ENCODE measurements at regions not wholly inside any gene's neighbourhood (a gene's known extent, or its start where the extent isn't known, plus 50 kb on each side); places are given as distances from the start of the nearest gene placed in this dataset.

DNA sequence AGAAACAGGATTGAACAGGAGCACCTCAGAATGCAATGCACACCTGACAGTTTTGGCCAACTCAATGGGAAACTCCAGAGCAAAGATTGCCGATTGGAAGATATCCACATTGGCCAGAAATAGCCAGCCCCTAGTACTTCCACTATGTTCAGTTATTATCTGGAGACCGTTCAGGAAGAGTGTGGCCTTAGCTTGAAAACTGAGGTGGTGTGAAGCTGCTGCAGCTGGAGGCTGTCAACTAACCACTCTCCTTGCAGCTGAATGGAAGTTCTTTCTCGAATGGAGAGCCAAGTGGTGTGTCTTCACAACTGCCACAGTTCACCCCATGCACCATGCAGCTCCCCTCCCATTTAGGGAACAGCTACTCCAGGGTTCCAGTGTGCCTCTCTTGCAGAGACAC is 61.9 kb upstream of the DHX40 start:
- Histone ChIP-seq H3F3A (replicated peaks; ENCODE audit: low read depth) (no peaks in the 10 kb centered on the region), H3K27me3 (ENCODE audit: insufficient read depth) (no peaks in the 10 kb centered on the region), H2AFZ (no peak overlapping the region), H3K27ac (ENCODE audit: low read depth) (no peak overlapping the region), H3K9me2 (ENCODE audit: insufficient read depth) (peaks cover 3% of the 10 kb centered on the region), H3K4me3 (no peak overlapping the region), H3K79me2 (replicated peaks; ENCODE audit: insufficient read depth) (no peaks in the 10 kb centered on the region), H3K4me2 (no peak overlapping the region), H3K4me1 (ENCODE audit: insufficient read depth) (no peaks in the 10 kb centered on the region), H3K36me3 (ENCODE audit: insufficient read depth) (no peaks in the 10 kb centered on the region), H4K20me1 (replicated peaks; ENCODE audit: insufficient read depth) (no peaks in the 10 kb centered on the region)
- H3K4me3 Mint-ChIP-seq: no peak overlapping the region
- ATAC-seq (no peak), DNase-seq (ENCODE audit: low spot score) (no peak)
- TF ChIP-seq JUNB (IDR thresholded peaks at IDR 0.05; ENCODE audit: unreplicated experiment) (no peak), POLR2AphosphoS5 (IDR thresholded peaks at IDR 0.05; ENCODE audit: low read depth) (no peak), EZH2phosphoT487 (IDR thresholded peaks at IDR 0.05; ENCODE audit: unreplicated experiment) (no peak), NANOG (IDR thresholded peaks at IDR 0.05; ENCODE audit: borderline replicate concordance) (no peak), EZH2 (IDR thresholded peaks at IDR 0.05; ENCODE audit: low read depth, unreplicated experiment) (no peak), ZNF114 (CRISPR knock-in tag; IDR thresholded peaks at IDR 0.05) (no peak), ZNF331 (CRISPR knock-in tag; IDR thresholded peaks at IDR 0.05; ENCODE audit: low read depth) (no peak), STAT1 (IDR thresholded peaks at IDR 0.05; ENCODE audit: unreplicated experiment) (no peak), CREB1 (CRISPR knock-in tag; IDR thresholded peaks at IDR 0.05; ENCODE audit: low read depth) (no peak)
- TF ChIP-seq, protein P1, sequence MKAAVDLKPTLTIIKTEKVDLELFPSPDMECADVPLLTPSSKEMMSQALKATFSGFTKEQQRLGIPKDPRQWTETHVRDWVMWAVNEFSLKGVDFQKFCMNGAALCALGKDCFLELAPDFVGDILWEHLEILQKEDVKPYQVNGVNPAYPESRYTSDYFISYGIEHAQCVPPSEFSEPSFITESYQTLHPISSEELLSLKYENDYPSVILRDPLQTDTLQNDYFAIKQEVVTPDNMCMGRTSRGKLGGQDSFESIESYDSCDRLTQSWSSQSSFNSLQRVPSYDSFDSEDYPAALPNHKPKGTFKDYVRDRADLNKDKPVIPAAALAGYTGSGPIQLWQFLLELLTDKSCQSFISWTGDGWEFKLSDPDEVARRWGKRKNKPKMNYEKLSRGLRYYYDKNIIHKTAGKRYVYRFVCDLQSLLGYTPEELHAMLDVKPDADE (IDR thresholded peaks at IDR 0.05): no peak
- TF ChIP-seq, protein P2, sequence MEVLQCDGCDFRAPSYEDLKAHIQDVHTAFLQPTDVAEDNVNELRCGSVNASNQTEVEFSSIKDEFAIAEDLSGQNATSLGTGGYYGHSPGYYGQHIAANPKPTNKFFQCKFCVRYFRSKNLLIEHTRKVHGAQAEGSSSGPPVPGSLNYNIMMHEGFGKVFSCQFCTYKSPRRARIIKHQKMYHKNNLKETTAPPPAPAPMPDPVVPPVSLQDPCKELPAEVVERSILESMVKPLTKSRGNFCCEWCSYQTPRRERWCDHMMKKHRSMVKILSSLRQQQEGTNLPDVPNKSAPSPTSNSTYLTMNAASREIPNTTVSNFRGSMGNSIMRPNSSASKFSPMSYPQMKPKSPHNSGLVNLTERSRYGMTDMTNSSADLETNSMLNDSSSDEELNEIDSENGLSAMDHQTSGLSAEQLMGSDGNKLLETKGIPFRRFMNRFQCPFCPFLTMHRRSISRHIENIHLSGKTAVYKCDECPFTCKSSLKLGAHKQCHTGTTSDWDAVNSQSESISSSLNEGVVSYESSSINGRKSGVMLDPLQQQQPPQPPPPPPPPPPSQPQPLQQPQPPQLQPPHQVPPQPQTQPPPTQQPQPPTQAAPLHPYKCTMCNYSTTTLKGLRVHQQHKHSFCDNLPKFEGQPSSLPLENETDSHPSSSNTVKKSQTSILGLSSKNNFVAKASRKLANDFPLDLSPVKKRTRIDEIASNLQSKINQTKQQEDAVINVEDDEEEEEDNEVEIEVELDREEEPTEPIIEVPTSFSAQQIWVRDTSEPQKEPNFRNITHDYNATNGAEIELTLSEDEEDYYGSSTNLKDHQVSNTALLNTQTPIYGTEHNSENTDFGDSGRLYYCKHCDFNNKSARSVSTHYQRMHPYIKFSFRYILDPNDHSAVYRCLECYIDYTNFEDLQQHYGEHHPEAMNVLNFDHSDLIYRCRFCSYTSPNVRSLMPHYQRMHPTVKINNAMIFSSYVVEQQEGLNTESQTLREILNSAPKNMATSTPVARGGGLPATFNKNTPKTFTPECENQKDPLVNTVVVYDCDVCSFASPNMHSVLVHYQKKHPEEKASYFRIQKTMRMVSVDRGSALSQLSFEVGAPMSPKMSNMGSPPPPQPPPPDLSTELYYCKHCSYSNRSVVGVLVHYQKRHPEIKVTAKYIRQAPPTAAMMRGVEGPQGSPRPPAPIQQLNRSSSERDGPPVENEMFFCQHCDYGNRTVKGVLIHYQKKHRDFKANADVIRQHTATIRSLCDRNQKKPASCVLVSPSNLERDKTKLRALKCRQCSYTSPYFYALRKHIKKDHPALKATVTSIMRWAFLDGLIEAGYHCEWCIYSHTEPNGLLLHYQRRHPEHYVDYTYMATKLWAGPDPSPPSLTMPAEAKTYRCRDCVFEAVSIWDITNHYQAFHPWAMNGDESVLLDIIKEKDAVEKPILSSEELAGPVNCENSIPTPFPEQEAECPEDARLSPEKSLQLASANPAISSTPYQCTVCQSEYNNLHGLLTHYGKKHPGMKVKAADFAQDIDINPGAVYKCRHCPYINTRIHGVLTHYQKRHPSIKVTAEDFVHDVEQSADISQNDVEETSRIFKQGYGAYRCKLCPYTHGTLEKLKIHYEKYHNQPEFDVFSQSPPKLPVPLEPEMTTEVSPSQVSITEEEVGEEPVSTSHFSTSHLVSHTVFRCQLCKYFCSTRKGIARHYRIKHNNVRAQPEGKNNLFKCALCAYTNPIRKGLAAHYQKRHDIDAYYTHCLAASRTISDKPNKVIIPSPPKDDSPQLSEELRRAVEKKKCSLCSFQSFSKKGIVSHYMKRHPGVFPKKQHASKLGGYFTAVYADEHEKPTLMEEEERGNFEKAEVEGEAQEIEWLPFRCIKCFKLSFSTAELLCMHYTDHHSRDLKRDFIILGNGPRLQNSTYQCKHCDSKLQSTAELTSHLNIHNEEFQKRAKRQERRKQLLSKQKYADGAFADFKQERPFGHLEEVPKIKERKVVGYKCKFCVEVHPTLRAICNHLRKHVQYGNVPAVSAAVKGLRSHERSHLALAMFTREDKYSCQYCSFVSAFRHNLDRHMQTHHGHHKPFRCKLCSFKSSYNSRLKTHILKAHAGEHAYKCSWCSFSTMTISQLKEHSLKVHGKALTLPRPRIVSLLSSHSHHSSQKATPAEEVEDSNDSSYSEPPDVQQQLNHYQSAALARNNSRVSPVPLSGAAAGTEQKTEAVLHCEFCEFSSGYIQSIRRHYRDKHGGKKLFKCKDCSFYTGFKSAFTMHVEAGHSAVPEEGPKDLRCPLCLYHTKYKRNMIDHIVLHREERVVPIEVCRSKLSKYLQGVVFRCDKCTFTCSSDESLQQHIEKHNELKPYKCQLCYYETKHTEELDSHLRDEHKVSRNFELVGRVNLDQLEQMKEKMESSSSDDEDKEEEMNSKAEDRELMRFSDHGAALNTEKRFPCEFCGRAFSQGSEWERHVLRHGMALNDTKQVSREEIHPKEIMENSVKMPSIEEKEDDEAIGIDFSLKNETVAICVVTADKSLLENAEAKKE (CRISPR knock-in tag; IDR thresholded peaks at IDR 0.05): no peak
- TF ChIP-seq, protein P3, sequence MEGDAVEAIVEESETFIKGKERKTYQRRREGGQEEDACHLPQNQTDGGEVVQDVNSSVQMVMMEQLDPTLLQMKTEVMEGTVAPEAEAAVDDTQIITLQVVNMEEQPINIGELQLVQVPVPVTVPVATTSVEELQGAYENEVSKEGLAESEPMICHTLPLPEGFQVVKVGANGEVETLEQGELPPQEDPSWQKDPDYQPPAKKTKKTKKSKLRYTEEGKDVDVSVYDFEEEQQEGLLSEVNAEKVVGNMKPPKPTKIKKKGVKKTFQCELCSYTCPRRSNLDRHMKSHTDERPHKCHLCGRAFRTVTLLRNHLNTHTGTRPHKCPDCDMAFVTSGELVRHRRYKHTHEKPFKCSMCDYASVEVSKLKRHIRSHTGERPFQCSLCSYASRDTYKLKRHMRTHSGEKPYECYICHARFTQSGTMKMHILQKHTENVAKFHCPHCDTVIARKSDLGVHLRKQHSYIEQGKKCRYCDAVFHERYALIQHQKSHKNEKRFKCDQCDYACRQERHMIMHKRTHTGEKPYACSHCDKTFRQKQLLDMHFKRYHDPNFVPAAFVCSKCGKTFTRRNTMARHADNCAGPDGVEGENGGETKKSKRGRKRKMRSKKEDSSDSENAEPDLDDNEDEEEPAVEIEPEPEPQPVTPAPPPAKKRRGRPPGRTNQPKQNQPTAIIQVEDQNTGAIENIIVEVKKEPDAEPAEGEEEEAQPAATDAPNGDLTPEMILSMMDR (conservative IDR thresholded peaks at IDR 0.05; ENCODE audit: low read depth in 2 of 2): no peak
- TF ChIP-seq, protein P4, sequence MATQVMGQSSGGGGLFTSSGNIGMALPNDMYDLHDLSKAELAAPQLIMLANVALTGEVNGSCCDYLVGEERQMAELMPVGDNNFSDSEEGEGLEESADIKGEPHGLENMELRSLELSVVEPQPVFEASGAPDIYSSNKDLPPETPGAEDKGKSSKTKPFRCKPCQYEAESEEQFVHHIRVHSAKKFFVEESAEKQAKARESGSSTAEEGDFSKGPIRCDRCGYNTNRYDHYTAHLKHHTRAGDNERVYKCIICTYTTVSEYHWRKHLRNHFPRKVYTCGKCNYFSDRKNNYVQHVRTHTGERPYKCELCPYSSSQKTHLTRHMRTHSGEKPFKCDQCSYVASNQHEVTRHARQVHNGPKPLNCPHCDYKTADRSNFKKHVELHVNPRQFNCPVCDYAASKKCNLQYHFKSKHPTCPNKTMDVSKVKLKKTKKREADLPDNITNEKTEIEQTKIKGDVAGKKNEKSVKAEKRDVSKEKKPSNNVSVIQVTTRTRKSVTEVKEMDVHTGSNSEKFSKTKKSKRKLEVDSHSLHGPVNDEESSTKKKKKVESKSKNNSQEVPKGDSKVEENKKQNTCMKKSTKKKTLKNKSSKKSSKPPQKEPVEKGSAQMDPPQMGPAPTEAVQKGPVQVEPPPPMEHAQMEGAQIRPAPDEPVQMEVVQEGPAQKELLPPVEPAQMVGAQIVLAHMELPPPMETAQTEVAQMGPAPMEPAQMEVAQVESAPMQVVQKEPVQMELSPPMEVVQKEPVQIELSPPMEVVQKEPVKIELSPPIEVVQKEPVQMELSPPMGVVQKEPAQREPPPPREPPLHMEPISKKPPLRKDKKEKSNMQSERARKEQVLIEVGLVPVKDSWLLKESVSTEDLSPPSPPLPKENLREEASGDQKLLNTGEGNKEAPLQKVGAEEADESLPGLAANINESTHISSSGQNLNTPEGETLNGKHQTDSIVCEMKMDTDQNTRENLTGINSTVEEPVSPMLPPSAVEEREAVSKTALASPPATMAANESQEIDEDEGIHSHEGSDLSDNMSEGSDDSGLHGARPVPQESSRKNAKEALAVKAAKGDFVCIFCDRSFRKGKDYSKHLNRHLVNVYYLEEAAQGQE (IDR thresholded peaks at IDR 0.05; ENCODE audit: unreplicated experiment): no peak
- H3K36me3 Mint-ChIP-seq (ENCODE audit: low read depth): peaks cover 3% of the 10 kb centered on the region; the same call in 1 of the 3 replicates
- no peaks in the 10 kb centered on the region for H3K27me3 Mint-ChIP-seq (ENCODE audit: insufficient read depth, low read depth, poor library complexity)
- H3K9me3 Mint-ChIP-seq: peaks cover 5% of the 10 kb centered on the region; the same call in 2 of the 3 replicates
- H3K4me1 Mint-ChIP-seq: peaks cover 7% of the 10 kb centered on the region
- H3K27ac Mint-ChIP-seq: no peak overlapping the region
